Lower lobe of right lung (tissue), 2 donors: ENCODE measurements at regions not wholly inside any gene's neighbourhood (a gene's known extent, or its start where the extent isn't known, plus 50 kb on each side); places are given as distances from the start of the nearest gene placed in this dataset.
A peak's percentile ranks its signal among the peaks of the same experiment; 100 is the strongest.
"Not testable (repeated sequence)": the region's sequence is repeated elsewhere in the genome, so short reads cannot be mapped to it uniquely, and the experiment has no call there.

Experiments
- ATAC-seq, 2 donors: fragments of 200-7000 bp; cut with Tn5 transposase; one replicate each; pipeline ENCODE4 v1.9.1; 2020 to 2022; ENCODE audit warnings: mild to moderate bottlenecking in 2 of 2, moderate library complexity in 2 of 2
- DNase-seq: peaks from one replicate; pipeline ENCODE4 v3.0.0-alpha.2; 2020
- H3K27ac ChIP-seq: fragments of 200-600 bp; one replicate; pipeline ENCODE4 v1.8.0; 2022
- H3K27me3 ChIP-seq: fragments of 200-600 bp; one replicate; pipeline ENCODE4 v1.8.0; 2022; ENCODE audit warnings: low read depth
- H3K36me3 ChIP-seq: fragments of 200-600 bp; one replicate; pipeline ENCODE4 v1.8.0; 2022; ENCODE audit warnings: mild to moderate bottlenecking
- H3K4me1 ChIP-seq: fragments of 200-600 bp; one replicate; pipeline ENCODE4 v1.8.0; 2022
- H3K4me3 ChIP-seq: fragments of 200-600 bp; one replicate; pipeline ENCODE4 v1.8.0; 2022; ENCODE audit warnings: mild to moderate bottlenecking
- H3K9me3 ChIP-seq: fragments of 200-600 bp; one replicate; pipeline ENCODE4 v1.8.0; 2022
- intact Hi-C: fragments of 100-400 bp; cut with DNase I; formaldehyde crosslinking; loops from one replicate; pipeline ENCODE4 v1.11.0; 2022
- TF ChIP-seq, protein P1 (sequence below): fragments of 200-600 bp; IDR thresholded peaks from one replicate; pipeline ENCODE4 v1.8.0; 2022; ENCODE audit warnings: antibody characterized with exemption, mild to moderate bottlenecking
- donor health status: DM: no; HTN: yes; CAD: no; lungs with severe emphysema.

DNA sequence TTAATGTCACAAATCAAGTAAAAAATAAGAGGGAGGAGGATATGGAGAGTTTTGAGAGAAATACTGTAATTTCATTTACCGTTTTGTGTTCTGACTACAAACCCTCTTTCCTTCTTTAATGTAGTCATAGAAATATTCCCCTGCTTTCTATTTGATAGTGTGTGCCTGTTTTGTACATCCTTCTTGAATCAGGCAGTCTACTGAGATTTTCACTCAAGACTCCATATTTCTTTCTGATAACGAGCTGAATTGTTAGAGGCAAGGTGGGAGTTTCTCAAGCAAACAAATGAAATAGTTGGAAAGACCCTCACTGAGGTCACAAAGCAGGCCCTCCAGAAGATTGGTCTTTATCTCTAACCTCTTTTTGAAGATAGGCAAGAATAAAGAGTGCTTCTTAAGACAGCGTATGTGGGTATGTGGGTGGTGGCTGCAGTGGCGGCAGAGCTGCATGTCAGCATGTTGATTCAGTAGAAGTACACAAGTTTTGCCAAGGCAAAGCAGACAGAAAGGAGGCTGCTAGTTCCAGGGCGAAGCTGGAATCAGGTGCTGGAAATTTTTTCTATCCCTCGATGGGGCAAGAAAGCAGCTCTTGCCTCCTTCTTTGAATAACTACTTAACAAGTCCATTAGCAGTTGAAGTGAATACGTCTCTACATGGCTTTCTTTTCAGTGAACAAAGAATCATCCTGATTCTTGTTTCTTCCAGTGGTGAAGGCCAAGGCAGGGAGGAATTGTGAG lies 164.2 kb downstream of the FAM76B start:
- peaks cover 4% of the 10 kb centered on the region for H3K9me3 ChIP-seq
- no peaks in the 10 kb centered on the region for H3K36me3 ChIP-seq
- DNase-seq (no peak), ATAC-seq (peak in 1 of 2 donors; percentile 51)
- no peaks in the 10 kb centered on the region for H3K4me1 ChIP-seq
- H3K27me3 ChIP-seq = no peaks in the 10 kb centered on the region
- H3K4me3 ChIP-seq = no peak overlapping the region
- TF ChIP-seq, protein P1, sequence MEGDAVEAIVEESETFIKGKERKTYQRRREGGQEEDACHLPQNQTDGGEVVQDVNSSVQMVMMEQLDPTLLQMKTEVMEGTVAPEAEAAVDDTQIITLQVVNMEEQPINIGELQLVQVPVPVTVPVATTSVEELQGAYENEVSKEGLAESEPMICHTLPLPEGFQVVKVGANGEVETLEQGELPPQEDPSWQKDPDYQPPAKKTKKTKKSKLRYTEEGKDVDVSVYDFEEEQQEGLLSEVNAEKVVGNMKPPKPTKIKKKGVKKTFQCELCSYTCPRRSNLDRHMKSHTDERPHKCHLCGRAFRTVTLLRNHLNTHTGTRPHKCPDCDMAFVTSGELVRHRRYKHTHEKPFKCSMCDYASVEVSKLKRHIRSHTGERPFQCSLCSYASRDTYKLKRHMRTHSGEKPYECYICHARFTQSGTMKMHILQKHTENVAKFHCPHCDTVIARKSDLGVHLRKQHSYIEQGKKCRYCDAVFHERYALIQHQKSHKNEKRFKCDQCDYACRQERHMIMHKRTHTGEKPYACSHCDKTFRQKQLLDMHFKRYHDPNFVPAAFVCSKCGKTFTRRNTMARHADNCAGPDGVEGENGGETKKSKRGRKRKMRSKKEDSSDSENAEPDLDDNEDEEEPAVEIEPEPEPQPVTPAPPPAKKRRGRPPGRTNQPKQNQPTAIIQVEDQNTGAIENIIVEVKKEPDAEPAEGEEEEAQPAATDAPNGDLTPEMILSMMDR = no peak
- intact Hi-C loops = no loop called here
- no peak overlapping the region for H3K27ac ChIP-seq

- Histone ChIP-seq H3K4me1 (no peaks in the 10 kb centered on the region), H3K9me3 (no peaks in the 10 kb centered on the region), H3K27ac (no peak overlapping the region), H3K27me3 (no peaks in the 10 kb centered on the region), H3K4me3 (no peak overlapping the region), H3K36me3 (no peaks in the 10 kb centered on the region)
- no peak for ATAC-seq
- intact Hi-C loops = no loop called here
- DNase-seq = no peak
- TF ChIP-seq, protein P1 = no peak
These were observed 173.3 kb downstream of the FAM76B start for GRCh38 chr11:95616256-95616804.

DNA sequence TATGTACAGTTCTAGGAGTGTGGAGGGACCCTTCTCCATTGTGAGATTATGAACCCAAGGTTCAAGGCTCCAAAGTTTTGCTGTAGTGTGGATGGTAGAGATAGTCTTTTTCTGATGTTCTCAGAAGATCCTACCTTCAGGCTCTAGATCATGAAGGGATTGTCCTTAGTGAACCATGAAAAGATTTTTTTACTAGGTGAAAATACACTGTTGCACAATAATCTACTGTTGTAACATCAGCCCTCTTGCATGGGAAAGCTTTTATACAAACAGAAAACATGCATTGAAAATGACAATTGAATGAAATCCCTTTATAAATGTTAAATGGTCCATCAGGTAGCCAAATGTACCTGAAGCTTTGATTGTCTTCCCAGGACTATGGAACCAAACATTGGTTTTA lies 177.8 kb downstream of the FAM76B start:
- intact Hi-C loops = no loop called here
- DNase-seq = no peak
- H3K9me3 ChIP-seq = no peaks in the 10 kb centered on the region
- no peak overlapping the region for H3K4me3 ChIP-seq
- H3K36me3 ChIP-seq = no peaks in the 10 kb centered on the region
- TF ChIP-seq, protein P1 = no peak
- ATAC-seq = no peak
- H3K27ac ChIP-seq = no peak overlapping the region
- H3K27me3 ChIP-seq = no peaks in the 10 kb centered on the region
- no peaks in the 10 kb centered on the region for H3K4me1 ChIP-seq

DNA sequence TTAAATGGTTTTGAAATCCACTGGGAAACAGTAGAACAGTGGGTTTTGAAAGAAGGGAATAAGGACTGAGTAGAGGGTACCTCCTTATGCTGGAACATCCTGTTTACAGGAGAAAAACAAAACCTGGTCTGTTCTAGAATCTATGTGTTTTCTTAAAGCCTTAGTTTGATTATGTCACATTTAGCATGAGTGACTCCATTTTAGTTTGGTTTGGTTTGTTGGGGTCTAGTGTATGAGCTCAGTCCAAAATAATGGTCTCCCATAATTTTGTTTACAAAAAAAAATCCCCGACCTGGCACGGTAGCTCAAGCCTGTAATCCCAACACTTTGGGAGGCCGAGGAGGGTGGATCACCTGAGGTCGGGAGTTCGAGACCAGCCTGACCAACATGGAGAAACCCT lies 179.4 kb downstream of the FAM76B start:
- H3K27me3 ChIP-seq, H3K9me3 ChIP-seq, intact Hi-C loops, ATAC-seq, H3K27ac ChIP-seq, H3K36me3 ChIP-seq, H3K4me3 ChIP-seq, H3K4me1 ChIP-seq, DNase-seq: not testable (repeated sequence)

GRCh38 chr11:95608093-95608492 lies 181.5 kb downstream of the FAM76B start:
- no peak for DNase-seq
- no peaks in the 10 kb centered on the region for H3K4me1 ChIP-seq
- no peak overlapping the region for H3K27ac ChIP-seq
- no peak for ATAC-seq
- intact Hi-C loops = no loop called here
- no peak overlapping the region for H3K4me3 ChIP-seq
- TF ChIP-seq, protein P1 = no peak
- H3K9me3 ChIP-seq = no peaks in the 10 kb centered on the region
- no peaks in the 10 kb centered on the region for H3K27me3 ChIP-seq
- H3K36me3 ChIP-seq = no peaks in the 10 kb centered on the region

GRCh38 chr11:95606824-95607223 lies 182.8 kb downstream of the FAM76B start:
- TF ChIP-seq, protein P1 = no peak
- Histone ChIP-seq H3K27me3 (no peaks in the 10 kb centered on the region), H3K4me3 (no peak overlapping the region)

More at GRCh38 chr11:95606824-95607223, 182.8 kb downstream of the FAM76B start:
- Histone ChIP-seq H3K36me3 (no peaks in the 10 kb centered on the region), H3K9me3 (no peaks in the 10 kb centered on the region), H3K27ac (no peak overlapping the region), H3K4me1 (no peaks in the 10 kb centered on the region)
- ATAC-seq = no peak
- no peak for DNase-seq
- intact Hi-C loops = no loop called here
